Right lobe of liver (tissue), 6 donors: ENCODE measurements at regions not wholly inside any gene's neighbourhood (a gene's known extent, or its start where the extent isn't known, plus 50 kb on each side); places are given as distances from the start of the nearest gene placed in this dataset.

ENCODE experiments used
- ATAC-seq, 4 donors: fragments of 200-7000 bp; cut with Tn5 transposase; one replicate each; pipeline ENCODE4 v1.9.1; 2020; ENCODE audit warnings: mild to moderate bottlenecking in 4 of 4, moderate library complexity in 4 of 4
- DNase-seq, 3 donors: peaks; one replicate each; pipeline ENCODE4 v3.0.0-alpha.2; 2020
- H3K27ac ChIP-seq, 3 donors: fragments of 200-600 bp; one replicate each; pipeline ENCODE4 v1.8.0; 2022
- H3K27me3 ChIP-seq, 2 donors: fragments of 200-600 bp; one replicate each; pipeline ENCODE4 v1.8.0; 2022
- H3K36me3 ChIP-seq, 4 donors: fragments of 200-600 bp; sonication (generic) in 1 of 4; one replicate each; pipeline versions ENCODE4 v1.5.1 to v1.8.0; 2017 to 2022; ENCODE audit warnings: control low read depth in 1 of 4
- H3K4me1 ChIP-seq, 4 donors: fragments of 200-600 bp; sonication (generic) in 1 of 4; one replicate each; pipeline versions ENCODE4 v1.5.1 to v1.8.0; 2017 to 2022; ENCODE audit warnings: control low read depth in 1 of 4
- H3K4me3 ChIP-seq, 3 donors: fragments of 200-600 bp; one replicate each; pipeline ENCODE4 v1.8.0; 2022
- H3K9me3 ChIP-seq, 4 donors: fragments of 200-600 bp; sonication (generic) in 1 of 4; one replicate each; pipeline versions ENCODE4 v1.5.1 to v1.8.0; 2017 to 2022; ENCODE audit warnings: control low read depth in 1 of 4
- POLR2A ChIP-seq: fragments of 450-650 bp; IDR thresholded peaks from one replicate; pipeline ENCODE4 v1.6.1; 2017; ENCODE audit warnings: antibody characterized with exemption, mild to moderate bottlenecking
- whole genome bisulfite sequencing: methylation state at CpG from one replicate; pipeline ENCODE4 v1.1.6; 2018; ENCODE audit warnings: low coverage, low lambda C conversion rate; ENCODE audit not compliant: insufficient coverage; ENCODE audit errors: missing lambda C conversion rate; 5-methylcytosine and 5-hydroxymethylcytosine counted together
- intact Hi-C, 2 donors: fragments of 100-400 bp; cut with DNase I; formaldehyde crosslinking; loops; one replicate each; pipeline versions ENCODE4 v1.11.2 to v1.14.1; 2022
- TF ChIP-seq, protein P1 (sequence below), 4 donors: fragments of 200-600 bp in 3 of 4; fragments of 450-650 bp in 1 of 4; IDR thresholded peaks; one replicate each; pipeline versions ENCODE4 v1.5.1 to v1.8.0; 2016 to 2022; ENCODE audit warnings: antibody characterized with exemption in 4 of 4, mild to moderate bottlenecking in 2 of 4
- donor health status: DM: no; HTN: yes; CAD: no.
- donor health status: DM: no; HTN: no; CAD: no.
- donor health status: DM: no; HTN: no; CAD: no.
- donor health status: DM: no; HTN: yes; CAD: no.
- donor health status: DM: no; HTN: yes; CAD: no.

DNA sequence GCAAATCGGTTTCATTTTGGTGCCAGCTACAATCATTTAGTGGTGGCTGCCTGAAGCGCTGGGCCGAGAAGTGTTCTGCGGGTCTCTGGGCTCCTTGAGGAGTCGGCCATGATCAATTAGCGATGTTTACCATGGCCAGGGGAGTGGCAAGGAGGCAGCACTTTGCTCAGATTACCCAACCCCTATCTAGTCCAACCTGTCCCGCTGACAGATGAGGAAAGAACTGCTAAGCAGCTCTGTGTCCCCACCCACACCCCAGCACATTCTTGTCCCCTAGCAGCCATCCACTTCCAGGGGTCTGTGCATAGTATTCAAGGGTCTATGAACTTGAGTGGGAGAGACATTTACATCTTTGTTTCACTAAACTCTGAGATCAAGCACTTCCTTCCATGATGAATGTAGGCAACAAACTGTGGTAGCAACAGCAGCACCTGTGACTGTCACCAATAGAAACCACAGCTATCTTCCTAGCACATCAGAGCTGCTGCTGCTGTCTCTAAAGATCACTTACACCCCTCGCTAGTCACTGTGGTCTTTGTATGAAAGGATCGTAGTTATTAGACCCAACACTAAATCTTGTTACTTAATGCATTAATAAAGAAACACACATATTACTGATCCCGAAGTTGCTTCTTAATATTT lies 331.6 kb downstream of the BCOR start:
- intact Hi-C loops: no loop called here
- H3K36me3 ChIP-seq: no peaks in the 10 kb centered on the region
- no peak overlapping the region for H3K27ac ChIP-seq
- TF ChIP-seq, protein P1, sequence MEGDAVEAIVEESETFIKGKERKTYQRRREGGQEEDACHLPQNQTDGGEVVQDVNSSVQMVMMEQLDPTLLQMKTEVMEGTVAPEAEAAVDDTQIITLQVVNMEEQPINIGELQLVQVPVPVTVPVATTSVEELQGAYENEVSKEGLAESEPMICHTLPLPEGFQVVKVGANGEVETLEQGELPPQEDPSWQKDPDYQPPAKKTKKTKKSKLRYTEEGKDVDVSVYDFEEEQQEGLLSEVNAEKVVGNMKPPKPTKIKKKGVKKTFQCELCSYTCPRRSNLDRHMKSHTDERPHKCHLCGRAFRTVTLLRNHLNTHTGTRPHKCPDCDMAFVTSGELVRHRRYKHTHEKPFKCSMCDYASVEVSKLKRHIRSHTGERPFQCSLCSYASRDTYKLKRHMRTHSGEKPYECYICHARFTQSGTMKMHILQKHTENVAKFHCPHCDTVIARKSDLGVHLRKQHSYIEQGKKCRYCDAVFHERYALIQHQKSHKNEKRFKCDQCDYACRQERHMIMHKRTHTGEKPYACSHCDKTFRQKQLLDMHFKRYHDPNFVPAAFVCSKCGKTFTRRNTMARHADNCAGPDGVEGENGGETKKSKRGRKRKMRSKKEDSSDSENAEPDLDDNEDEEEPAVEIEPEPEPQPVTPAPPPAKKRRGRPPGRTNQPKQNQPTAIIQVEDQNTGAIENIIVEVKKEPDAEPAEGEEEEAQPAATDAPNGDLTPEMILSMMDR (IDR thresholded peaks at IDR 0.05): no peak
- TF ChIP-seq POLR2A: no peak
- no peak for DNase-seq
- no peaks in the 10 kb centered on the region for H3K9me3 ChIP-seq
- 62% methylated on average over 3 of the region's 10 CpGs for WGBS
- no peak for ATAC-seq
- H3K4me3 ChIP-seq: no peak overlapping the region
- H3K4me1 ChIP-seq: no peaks in the 10 kb centered on the region
- H3K27me3 ChIP-seq: no peaks in the 10 kb centered on the region

DNA sequence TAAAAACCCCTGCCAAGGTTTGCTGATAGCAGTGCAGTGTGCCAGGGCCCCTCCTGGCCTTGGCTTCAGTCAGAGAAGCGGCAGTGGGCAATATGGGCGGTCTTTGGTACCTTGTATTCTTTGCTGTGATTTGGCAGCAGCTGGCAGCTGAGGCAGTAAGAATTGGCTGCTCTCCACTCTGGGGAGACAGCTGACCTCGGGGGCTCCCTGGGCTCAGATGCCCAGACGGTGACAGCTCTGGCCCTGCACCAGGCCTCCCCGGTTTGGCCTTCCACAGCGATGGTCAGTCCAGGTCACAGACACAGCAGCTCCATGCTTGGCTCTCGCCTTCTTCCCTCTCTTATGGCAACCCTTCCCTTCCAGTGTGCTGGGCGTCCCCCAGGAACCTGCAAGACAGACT lies 330.9 kb downstream of the BCOR start:
- H3K36me3 ChIP-seq: no peaks in the 10 kb centered on the region
- 43% methylated on average over 2 of the region's 8 CpGs for WGBS
- DNase-seq: no peak
- H3K4me3 ChIP-seq: no peak overlapping the region
- H3K27ac ChIP-seq: no peak overlapping the region
- no peaks in the 10 kb centered on the region for H3K27me3 ChIP-seq
- no peak for ATAC-seq
- intact Hi-C loops: no loop called here
- no peaks in the 10 kb centered on the region for H3K4me1 ChIP-seq
- TF ChIP-seq POLR2A: no peak
- TF ChIP-seq, protein P1 (IDR thresholded peaks at IDR 0.05): no peak
- no peaks in the 10 kb centered on the region for H3K9me3 ChIP-seq

GRCh38 chrX:39767446-39767845 lies 330.3 kb downstream of the BCOR start:
- Histone ChIP-seq H3K4me1 (peaks cover 0 to 3% (median 0%) of the 10 kb centered on the region in 4 donors), H3K9me3 (no peaks in the 10 kb centered on the region), H3K36me3 (no peaks in the 10 kb centered on the region), H3K27me3 (no peaks in the 10 kb centered on the region), H3K4me3 (no peak overlapping the region), H3K27ac (no peak overlapping the region)
- intact Hi-C loops: no loop called here
- ATAC-seq (no peak), DNase-seq (no peak)
- 65% methylated on average over 8 of the region's 9 CpGs for WGBS
- TF ChIP-seq POLR2A: no peak
- TF ChIP-seq, protein P1 (IDR thresholded peaks at IDR 0.05): no peak

DNA sequence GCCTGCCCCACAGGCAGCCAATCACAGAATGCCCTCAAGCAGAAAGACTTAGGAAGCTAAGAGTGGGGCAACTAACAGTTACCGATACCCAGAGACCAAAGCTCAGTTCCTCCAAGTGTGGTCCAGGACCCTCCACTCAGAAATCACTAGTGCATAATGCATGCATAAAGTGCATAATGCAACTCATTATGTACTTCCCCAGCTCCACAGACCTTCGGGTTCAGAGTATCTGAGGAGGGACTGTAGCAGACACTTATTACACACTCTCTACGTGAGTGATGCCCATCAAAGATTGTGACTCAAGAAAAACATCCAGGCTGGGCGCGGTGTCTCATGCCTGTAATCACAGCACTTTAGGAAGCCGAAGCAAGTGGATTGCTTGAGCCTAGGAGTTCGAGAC lies 328.0 kb downstream of the BCOR start:
- no peaks in the 10 kb centered on the region for H3K36me3 ChIP-seq
- no peak for DNase-seq
- no peak for TF ChIP-seq POLR2A
- TF ChIP-seq, protein P1 (IDR thresholded peaks at IDR 0.05): no peak
- H3K27me3 ChIP-seq: no peaks in the 10 kb centered on the region
- H3K4me3 ChIP-seq: no peak overlapping the region
- intact Hi-C loops: no loop called here
- H3K4me1 ChIP-seq: peaks cover 0 to 4% (median 0%) of the 10 kb centered on the region in 4 donors
- no peak for ATAC-seq
- WGBS: 89% methylated on average over 7 of the region's 7 CpGs
- no peaks in the 10 kb centered on the region for H3K9me3 ChIP-seq
- no peak overlapping the region for H3K27ac ChIP-seq
